GM20000 (cell line): ENCODE measurements at regions not wholly inside any gene's neighbourhood (a gene's known extent, or its start where the extent isn't known, plus 50 kb on each side); places are given as distances from the start of the nearest gene placed in this dataset.

ENCODE experiments used
- DNase-seq: peaks from one replicate; pipeline ENCODE4 v3.0.0; 2012; ENCODE audit warnings: low spot score
- TF ChIP-seq, protein P1 (sequence below): IDR thresholded peaks from 2 replicates; pipeline ENCODE4 v1.5.1; 2012; ENCODE audit warnings: mild to moderate bottlenecking, control low read depth; ENCODE audit errors: extremely low read depth, missing control alignments

DNA sequence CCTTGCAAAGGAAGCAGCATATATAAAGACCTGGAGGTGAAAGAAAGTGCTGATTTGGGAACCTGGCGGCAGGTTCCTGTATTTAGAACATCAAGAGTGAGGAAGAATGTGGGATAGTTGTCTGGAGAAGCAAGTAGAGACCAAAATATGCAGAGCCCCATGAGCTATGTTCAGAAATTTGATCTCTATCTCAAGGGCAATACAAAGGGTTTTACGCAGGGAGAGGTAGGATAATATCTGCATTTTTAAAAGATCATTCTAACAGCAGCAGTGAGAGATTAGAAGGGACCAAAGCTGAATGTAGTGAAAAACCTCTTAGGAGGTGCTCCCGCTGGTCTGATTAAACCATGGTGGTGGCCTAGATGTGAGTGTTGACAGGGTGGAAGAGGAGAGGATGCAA, 453.9 kb upstream of the PKN2 start:
- TF ChIP-seq, protein P1, sequence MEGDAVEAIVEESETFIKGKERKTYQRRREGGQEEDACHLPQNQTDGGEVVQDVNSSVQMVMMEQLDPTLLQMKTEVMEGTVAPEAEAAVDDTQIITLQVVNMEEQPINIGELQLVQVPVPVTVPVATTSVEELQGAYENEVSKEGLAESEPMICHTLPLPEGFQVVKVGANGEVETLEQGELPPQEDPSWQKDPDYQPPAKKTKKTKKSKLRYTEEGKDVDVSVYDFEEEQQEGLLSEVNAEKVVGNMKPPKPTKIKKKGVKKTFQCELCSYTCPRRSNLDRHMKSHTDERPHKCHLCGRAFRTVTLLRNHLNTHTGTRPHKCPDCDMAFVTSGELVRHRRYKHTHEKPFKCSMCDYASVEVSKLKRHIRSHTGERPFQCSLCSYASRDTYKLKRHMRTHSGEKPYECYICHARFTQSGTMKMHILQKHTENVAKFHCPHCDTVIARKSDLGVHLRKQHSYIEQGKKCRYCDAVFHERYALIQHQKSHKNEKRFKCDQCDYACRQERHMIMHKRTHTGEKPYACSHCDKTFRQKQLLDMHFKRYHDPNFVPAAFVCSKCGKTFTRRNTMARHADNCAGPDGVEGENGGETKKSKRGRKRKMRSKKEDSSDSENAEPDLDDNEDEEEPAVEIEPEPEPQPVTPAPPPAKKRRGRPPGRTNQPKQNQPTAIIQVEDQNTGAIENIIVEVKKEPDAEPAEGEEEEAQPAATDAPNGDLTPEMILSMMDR = no peak
- no peak for DNase-seq

DNA sequence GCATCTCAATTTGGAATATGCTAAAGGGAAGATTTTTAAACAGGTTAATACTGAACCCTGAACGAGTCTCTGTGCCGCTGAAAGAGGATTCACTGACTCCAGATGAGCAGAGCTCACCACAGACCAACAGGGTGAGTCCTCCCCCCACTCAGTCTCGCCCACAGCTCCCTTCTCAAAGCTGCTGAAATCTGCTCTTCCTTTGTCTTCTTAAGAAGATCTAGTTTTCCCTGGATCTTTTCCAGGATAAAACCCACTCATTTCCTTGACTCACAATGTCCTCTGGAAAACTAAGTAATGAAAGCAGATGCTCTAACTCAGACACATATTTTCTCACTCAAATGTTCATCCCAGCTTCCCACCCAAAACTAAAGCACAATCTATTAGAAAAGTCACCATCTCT, 447.0 kb upstream of the PKN2 start:
- DNase-seq = no peak
- TF ChIP-seq, protein P1 = no peak

DNA sequence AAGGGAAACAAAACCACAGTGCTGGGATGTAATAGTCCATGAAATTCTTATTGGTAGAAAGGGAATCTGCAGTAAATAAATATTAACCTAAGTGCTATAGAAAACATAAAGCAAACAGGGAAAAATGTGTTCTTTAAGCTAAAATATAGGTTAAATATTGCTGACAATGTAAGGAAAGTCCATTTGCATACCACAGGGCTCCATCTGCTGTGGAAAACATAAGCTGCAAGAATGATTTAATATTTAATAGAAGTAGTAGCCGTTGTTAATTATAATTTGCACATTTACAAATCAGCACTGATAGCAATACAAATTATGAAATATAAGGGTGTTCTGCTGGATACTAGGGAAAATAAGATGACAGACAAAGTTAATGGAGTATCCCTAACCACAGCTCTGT, 444.9 kb upstream of the PKN2 start:
- no peak for DNase-seq

DNA sequence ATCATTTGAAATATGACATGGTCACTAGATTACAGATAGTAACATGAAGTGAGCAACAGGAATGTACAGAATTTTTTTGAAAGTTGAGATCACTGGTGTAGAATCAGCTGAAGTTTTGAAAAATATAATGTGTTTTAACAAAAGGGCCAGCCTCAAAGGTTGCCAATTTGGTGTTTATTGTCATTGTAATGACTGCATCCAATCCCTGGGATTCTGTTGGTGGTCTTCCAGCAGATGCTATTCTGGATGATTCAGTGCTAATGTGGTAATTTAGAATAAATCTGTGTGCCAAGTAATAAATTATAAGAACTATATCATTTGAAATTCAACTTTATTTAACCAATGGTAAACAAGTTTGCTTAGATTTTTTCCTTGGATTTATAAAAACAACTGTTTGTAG, 436.4 kb upstream of the PKN2 start:
- TF ChIP-seq, protein P1 = no peak
- DNase-seq = no peak

More for the DNA sequence above, 444.9 kb upstream of the PKN2 start:
- TF ChIP-seq, protein P1 = no peak

DNA sequence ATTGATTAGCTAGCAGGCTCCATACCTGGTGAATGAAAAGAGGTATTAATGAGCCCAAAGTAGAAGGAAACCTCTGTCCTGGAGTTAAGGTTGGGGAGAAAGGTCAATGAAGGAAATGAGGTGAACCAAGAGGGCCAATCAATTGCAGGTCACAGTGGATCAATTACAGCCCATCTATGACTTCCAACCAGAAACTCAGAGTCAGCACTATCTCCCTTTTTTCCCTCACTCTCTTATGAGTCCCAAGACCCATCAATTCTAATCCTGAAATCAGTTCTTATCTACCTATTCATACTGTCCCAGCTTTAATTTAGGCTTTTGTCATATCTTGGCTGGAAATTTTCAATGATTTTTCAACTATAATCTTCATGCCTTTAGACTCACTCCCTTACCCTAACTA, 433.2 kb upstream of the PKN2 start:
- no peak for DNase-seq
- TF ChIP-seq, protein P1 = no peak

DNA sequence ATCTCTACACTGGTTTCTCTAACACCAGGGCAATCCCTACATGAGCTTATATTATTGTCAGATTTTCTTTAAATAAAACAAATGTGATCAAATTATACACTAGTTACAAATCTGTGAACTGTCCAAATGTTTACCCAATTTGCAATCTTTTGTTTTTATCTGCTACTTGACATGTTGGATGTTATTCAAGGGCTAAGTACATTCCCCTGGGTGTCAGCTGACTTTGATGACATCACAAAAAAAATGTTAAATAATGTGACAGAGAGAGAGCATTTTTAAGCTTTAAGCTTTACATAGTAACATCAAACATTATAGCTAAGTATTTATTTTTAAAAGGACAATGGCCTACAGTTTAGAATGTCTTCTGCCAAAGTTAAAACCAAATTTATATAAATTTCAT, 431.3 kb upstream of the PKN2 start:
- TF ChIP-seq, protein P1 = no peak
- DNase-seq = no peak

DNA sequence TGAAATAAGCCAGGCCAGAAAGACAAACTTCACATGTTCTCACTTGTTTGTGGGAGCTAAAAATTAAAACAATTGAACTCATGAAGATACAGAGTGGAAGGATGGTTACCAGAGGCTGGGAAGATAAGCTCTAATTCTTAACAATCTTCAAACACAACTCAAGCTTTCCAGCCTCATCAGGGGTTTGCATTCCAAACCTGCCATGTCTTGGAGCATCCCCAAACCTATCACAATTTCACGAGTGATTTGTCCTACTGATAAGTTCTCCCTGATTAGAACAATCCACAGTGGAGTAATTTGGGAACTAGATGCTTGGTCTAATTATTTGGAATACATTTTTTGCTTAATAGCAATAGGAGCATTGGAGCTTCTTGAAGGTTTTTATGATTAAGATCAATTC, 418.5 kb upstream of the PKN2 start:
- TF ChIP-seq, protein P1 = no peak
- no peak for DNase-seq
